H1 (cell line): ENCODE measurements at regions not wholly inside any gene's neighbourhood (a gene's known extent, or its start where the extent isn't known, plus 50 kb on each side); places are given as distances from the start of the nearest gene placed in this dataset.

Source experiments
- CHD1 ChIP-seq: IDR thresholded peaks from 2 replicates; pipeline ENCODE4 v1.6.1; 2012; ENCODE audit warnings: low read depth, low read length, improper control_type of control experiment
- CTCF ChIP-seq, 3 experiments: IDR thresholded peaks; 1 replicate in 2 of 3; 2 replicates in 1 of 3; pipeline versions ENCODE4 v1.5.1 to v1.6.1; 2011; ENCODE audit warnings: low read length in 3 of 3, mild to moderate bottlenecking in 3 of 3, inconsistent platforms in 2 of 3, low read depth in 1 of 3, moderate library complexity in 1 of 3; ENCODE audit not compliant: insufficient read depth in 1 of 3; ENCODE audit errors: control extremely low read depth in 1 of 3
- JUN ChIP-seq: IDR thresholded peaks from 2 replicates; pipeline ENCODE4 v1.6.1; 2011; ENCODE audit warnings: low read depth, mild to moderate bottlenecking, improper control_type of control experiment, low read length
- KDM1A ChIP-seq: fragments of 200-600, 300-600 bp; sonication (generic); IDR thresholded peaks from 2 replicates; pipeline ENCODE4 v1.7.1; 2016; ENCODE audit warnings: mild to moderate bottlenecking, low read length, borderline replicate concordance
- POLR2AphosphoS5 ChIP-seq: IDR thresholded peaks from 2 replicates; pipeline ENCODE4 v1.6.1; 2011; ENCODE audit warnings: low read depth, low read length
- POU5F1 ChIP-seq: IDR thresholded peaks from 2 replicates; pipeline ENCODE4 v1.6.1; 2011; ENCODE audit warnings: low read depth, mild to moderate bottlenecking, low read length, moderate library complexity
- RFX5 ChIP-seq: IDR thresholded peaks from 2 replicates; pipeline ENCODE4 v1.6.1; 2011; ENCODE audit warnings: low read depth, low read length, improper control_type of control experiment, borderline replicate concordance
- RNF2 ChIP-seq: fragments of 200-900, 300-1000 bp; sonication (generic); IDR thresholded peaks from 2 replicates; pipeline ENCODE4 v1.7.1; 2016; ENCODE audit warnings: borderline replicate concordance, low read depth, mild to moderate bottlenecking, antibody characterized with exemption, low read length; ENCODE audit not compliant: poor library complexity, severe bottlenecking; ENCODE audit errors: missing control alignments
- TBP ChIP-seq: IDR thresholded peaks from 2 replicates; pipeline ENCODE4 v1.6.1; 2011; ENCODE audit warnings: low read depth, low read length, improper control_type of control experiment
- YY1 ChIP-seq: IDR thresholded peaks from 2 replicates; pipeline ENCODE4 v1.6.1; 2011; ENCODE audit warnings: low read depth, mild to moderate bottlenecking, low read length

DNA sequence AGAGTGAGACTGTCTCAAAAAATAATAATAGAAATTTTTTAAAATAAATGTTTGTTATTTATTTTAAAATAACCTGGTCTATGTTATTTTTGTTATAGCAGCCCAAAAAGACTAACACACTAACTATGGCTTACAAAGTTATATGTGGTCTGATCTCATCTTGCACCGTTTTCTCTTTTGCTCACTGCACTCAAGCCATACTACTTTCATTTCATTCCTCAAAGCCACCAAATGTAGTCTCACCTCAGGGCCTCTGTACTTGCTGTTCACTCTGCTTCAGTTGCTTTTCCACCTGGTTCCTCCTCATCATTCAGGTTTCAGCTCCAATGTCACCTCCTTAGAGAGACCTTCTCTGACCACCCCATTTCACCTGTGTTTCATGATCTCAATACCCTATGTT is 55.2 kb upstream of the MDM1 start:
- TF ChIP-seq CTCF (IDR thresholded peaks at IDR 0.05; ENCODE audit: control extremely low read depth in 1 of 3, insufficient read depth in 1 of 3, low read depth in 1 of 3, low read length in 3 of 3) (no peak), POLR2AphosphoS5 (no peak), TBP (no peak), POU5F1 (no peak), YY1 (no peak), RFX5 (no peak), RNF2 (no peak), JUN (no peak), KDM1A (no peak), CHD1 (no peak)
